Anterior cingulate cortex (tissue), 58 donors: ENCODE measurements at regions not wholly inside any gene's neighbourhood (a gene's known extent, or its start where the extent isn't known, plus 50 kb on each side); places are given as distances from the start of the nearest gene placed in this dataset.
A peak's percentile ranks its signal among the peaks of the same experiment; 100 is the strongest.
"Not testable (repeated sequence)": the region's sequence is repeated elsewhere in the genome, so short reads cannot be mapped to it uniquely, and the experiment has no call there.

ENCODE experiments used
- DNase-seq, 58 donors: peaks; one replicate each; lab custom pipeline; 2025; lab: John Stamatoyannopoulos, UW

DNA sequence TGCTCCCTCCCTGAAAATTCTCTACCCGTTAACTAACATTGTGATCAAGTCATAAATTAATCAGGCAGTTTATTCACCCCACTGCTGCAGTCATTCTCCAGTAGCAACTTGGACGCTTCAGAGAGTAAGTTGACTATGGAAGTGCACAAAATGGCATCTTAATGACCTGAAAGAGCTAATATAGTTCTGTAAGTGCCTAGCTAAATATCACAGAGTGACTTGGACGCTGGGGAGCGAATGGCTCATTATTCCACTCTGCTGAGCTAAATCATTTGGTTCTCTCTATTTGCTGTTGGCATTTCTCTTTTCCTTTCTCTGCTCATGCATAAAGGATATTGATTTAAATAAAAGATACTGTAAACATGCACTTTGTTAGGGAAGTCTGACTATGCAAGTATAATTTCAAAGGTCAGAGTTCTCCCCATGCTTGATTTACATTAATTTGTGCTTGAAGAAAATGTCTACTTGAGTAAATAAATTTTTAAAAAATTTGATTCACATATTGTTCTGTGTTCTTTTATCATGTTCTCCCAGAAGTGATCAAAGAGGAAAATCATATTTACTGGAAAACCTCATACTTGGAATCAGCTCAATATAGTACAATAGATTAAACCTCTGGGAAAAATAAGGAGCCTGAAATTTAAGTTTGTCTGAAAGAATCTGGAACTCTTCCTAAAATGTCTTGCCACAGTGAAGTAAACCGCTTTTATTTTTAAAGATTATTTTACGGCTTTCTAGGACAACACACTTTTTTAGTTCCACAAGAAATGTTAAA, 169.5 kb upstream of the HAPLN1 start:
- DNase-seq, result no peak

DNA sequence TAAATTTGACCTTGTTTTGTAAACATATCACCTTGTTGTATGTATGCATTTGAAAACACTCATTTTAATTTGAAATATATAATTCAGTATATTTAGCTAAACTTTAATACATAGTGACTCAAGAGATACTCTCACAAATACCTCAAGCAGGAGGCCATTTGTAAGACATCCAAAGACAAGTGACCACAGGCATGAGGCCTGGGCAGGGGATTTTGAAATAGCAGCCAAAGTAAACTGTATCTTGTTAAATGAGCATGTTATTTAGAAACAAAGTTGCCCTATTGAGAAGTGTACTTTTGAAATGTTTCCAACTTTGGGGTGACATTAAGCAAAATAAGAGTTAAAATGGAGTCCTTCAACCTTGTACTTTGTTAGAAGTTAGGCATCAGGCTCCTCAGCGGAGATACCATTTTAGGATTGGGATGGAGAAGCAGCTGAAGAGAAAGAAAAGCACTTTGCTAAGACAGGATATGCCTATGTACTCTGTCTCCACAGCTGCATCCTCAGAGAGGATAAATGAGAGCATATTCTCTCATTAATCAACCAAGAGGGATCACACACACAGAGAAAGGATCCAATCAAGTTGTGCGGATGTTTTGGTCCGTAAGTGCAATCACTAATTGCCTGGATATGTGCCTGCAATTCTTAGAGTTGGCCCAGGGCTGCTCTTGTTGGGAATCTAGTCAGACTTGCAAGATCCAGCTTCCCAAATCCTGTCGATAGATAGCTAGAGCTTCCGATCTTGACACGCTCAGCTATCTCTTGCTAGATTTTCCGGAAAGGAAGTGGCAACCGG, 157.5 kb upstream of the HAPLN1 start:
- peak in 3 of 58 donors; percentile 1 to 23 (median 8) for DNase-seq

DNA sequence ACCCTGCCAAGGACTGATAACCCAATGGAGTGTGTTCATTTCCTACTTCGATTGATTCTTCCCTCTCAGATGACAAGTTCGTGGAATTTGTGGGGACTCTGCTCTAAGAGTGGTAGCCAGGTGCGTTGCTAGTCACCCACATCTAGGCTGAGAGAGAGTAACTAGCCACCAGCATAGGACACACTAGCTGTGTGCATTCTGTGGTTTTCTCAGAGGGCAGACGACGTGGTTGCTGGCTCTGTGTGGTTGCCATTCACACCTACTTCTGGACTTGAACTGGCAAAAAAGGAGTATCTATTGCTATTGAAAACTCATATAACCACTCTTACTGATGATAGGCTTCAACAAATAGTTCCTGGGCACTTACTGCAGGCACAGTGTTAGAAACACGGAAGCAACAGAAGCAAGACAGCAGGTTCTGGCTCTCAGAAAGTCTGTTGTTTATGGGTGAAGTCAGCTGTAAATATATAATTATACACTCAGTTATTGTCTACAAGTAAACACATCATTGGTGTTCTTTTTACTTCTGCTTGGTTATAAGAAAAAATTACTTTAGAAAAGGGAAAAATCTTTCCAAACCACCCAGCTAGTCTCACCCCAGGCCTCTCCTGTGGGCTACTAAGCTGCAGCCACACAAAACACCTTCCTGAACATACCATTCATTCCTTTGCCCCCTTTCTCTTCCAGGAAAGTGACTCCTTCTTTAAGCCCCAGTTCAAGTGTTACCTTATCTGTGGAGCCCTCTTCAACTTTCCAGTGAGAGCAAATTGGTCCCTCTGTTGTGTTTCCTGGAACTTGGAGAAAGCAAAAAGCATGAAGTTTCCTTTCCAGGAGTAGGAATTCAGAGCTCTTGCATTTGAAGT, 151.1 kb upstream of the HAPLN1 start:
- DNase-seq, result no peak

DNA sequence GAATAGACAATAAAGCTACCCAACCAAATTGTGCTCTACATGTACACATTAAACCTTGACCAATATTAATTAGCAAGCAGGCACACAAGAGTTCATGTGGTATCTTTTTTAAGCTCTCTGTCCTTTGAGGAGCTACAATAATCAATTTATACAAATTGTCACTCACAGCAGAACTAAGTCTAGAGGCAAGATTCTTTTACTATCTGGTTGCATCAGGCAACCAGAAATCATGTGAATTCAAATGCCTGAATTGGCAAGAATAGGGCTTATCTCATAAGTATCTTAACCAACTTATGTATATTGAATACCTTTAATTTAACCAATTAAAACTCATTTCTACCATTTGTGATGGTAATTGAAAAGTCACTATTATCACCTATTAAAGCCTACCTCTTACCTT, 145.5 kb upstream of the HAPLN1 start:
- DNase-seq, result no peak

DNA sequence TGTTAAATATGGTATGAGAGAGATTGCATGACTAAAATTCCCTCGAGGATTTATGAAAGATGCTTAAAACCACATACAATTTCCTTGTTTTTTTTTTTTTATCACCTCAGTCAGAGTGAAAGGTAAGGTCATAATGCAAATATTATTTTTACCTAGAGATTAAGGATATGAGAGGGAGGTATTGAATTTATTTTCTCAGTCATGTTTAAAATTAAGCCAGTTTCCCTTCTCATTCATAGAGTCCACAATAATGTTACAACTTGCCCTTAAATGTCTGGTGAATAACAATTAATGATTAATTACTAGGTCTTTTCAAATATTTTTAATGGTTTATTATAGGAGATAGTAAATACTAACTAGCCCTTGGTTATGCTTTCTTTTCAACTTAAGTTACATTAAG, 144.9 kb upstream of the HAPLN1 start:
- DNase-seq, result no peak

DNA sequence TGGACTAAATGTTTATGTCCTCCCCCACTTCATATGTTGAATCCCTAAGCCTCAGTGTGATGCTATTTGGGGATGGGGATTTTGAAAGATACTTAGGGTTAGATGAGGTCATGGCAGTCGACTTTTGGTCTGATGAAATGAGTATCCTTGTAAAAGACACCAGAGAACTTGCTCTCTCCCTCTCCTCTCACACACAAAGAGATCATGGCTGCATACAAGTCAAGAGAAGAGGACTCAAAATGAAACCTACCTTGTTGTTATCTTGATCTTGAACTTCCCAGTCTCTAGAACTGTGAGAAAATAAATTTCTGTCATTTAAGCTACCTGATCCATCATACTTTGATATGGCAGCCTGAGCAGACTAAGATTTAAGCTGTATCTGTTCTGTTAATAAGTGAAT, 144.0 kb upstream of the HAPLN1 start:
- no peak for DNase-seq

DNA sequence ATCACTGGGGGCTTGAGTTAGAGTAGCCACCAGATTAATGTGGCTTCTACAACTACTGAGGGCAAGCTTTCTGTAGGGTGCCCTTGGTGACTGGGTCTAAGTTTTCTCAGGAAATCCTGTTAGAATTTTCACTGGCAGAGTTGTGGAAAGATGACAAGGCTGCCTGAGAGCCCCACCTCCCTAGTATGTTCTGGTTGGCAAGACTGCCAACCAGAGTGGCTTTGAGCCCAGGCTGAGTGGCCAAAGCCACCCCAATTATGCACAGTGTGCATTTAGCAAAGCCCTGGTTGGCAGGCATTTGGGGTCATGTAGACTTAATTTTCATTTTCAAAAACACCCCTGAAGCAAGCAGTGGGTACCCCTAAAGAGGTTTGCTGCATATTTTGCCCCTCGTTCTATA, 136.7 kb upstream of the HAPLN1 start:
- peak in 14 of 58 donors; percentile 1 to 39 (median 8) for DNase-seq

DNA sequence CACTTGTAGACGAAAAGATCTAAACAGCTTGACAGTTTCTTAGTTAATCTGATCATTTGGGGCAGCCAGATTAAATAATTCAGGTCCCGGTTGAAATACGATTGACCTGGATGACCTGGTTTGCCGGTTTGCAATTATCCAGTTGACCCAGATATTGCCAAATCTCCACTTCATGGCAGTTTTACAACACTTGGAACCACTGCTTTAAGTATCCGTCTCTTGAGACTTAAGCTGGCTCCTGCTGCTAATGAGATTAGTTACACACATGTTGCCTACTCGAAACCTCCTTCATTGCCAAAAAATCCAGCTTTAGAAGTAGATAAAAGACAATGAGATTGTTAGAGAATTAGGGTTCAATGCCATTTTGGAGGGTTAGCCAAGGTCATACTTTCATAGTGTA, 136.2 kb upstream of the HAPLN1 start:
- no peak for DNase-seq

DNA sequence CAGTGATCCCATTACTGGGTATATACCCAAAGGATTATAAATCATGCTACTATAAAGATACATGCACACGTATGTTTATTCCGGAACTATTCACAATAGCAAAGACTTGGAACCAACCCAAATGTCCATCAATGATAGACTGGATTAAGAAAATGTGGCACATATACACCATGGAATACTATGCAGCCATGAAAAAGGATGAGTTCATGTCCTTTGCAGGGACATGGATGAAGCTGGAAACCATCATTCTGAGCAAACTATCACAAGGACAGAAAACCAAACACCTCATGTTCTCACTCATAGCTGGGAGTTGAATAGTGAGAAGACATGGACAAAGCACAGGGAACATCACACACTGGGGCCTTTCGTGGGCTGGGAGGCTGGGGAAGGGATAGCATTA, 129.8 kb upstream of the HAPLN1 start:
- DNase-seq, result not testable (repeated sequence)

DNA sequence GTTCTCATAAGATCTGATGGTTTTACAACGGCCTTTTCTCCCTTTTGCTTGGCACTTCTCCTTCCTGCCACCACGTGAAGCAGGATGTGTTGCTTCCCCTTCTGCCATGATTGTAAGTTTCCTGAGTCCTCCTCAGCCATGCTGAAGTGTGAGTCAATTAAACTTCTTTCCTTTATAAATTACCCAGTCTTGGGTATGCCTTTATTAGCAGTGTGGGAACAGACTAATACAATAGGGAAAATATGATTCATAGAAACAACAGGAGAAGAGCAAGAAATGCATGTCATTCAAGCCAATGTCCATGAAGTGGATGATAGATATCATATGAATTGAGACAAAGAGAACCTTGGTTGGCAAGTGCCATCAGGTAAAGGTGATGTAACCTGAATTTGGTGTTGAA, 128.3 kb upstream of the HAPLN1 start:
- no peak for DNase-seq

DNA sequence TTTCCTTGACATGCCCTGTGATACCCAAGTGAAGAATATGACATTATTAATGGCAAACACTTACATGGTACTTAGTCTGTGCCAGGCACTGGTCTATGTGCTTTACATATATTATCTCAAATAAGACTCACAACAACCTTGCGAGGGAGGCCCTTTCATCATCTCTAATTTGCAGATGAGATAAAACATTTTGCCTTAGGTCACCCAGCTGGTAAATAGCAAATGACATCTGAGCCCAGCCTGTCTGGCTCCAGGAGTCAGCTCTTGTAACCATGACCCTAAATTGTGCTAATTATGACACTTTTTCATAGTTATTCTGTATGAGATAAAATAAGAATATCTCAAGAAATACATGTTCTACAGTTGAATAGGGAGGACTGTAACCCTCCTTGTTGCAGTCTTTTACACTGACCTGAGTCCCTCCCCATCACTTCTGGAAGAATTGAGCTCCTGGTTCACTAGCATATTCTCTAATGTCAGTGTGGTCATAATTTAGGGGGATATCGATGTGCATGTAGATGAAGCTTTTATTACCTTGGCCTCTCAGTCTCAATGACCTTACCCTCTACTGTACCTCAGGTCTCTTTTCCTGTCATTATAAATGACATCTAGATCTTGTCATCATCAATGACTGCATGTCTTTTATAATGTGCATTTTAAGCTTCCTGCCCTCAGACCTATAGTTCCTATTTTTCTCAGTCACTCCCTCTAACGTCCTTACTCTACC, 126.1 kb upstream of the HAPLN1 start:
- no peak for DNase-seq

DNA sequence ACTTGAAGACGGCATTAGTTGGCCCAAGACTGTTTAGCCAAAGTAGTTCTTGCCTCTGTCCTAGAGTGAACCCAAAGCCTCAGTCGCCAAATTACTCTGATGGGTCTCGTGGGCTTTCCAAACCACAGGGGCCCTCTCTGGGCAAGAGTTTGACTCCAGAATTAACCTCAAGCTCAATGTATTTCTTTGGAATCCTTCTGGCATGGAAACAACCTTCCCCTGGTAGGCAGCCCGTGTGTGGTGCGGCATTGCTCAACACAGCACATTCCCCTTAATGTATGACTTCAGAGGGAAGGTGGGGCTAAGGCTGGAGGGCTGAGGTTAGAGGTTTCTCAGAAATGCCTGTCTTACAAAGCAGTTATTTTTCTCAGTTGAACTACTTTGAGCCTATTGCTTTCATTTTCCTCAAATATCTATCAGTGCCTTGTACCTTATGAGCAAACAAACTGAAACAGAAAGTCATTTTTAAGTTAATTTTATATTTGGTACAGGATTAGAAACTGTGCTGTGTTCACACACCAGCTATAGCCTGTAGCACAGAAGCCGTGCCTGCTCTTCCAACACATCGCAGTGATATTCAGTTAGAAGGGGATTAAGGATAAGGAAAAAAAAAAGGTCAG, 123.9 kb upstream of the HAPLN1 start:
- no peak for DNase-seq

DNA sequence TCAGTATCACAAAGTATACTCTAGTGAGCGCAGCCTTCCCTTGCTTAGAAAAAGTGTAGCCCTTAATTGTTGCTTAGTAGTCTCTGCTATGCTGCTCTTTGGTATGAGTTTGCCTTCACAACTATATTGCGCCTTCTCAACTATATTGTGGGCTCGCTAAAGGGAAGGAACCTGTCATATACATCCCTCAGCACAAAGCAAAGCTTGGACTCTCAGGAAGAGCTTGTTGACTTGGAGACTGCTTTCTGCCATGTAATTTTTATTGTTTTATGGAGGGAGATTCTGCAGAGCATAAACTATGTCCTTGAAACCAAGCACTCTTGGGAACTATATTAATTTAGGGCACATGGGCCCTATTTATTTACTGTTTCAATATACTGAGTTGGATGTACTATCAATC, 119.1 kb upstream of the HAPLN1 start:
- DNase-seq, result no peak

DNA sequence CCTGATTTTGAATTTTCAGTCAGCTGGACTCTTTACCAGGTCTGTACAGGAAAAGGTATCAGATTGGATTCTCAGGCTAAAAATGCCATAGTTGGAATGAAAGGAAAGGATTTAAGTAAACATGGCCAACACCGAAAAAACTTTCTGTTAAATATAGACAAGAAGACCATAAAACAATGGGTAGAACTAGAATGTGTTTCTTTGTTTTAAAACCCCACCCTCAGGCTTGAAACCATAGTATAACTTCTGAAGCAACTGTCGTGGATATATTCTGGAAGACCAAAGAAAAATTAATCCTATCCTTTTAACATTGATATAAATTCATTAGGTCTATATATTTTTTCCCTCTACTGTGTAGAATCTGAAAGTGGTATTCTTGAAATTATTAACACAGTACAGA, 118.6 kb upstream of the HAPLN1 start:
- no peak for DNase-seq

DNA sequence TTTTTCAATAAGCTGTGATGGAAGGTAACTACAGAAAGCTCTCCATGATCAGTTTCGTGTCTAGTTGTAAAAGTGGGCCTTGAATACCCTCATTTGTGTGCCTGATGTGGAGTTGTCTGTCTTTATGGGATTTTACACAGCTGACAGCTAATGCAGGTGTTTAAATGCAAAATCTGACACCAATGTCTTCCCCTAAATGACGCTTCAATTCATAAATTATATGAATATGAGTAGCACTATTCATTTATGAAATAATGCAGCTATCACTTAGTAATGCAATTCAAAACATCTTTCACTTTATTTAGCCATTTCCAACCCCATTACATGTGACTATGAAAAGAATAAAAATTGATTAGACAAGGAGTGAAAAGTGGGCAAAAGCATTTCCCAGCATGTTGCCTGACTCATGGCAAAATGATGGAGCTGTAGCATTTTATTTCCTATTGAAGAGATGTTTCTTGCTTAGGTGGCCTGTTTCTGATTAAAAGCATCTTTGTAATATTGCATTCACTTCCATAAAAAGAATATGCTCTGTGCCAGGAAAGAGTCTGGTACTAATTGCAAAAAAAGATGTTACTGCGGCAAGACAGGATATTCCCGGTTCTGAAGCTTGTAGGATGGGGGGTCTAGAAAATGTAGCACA, 116.7 kb upstream of the HAPLN1 start:
- no peak for DNase-seq

DNA sequence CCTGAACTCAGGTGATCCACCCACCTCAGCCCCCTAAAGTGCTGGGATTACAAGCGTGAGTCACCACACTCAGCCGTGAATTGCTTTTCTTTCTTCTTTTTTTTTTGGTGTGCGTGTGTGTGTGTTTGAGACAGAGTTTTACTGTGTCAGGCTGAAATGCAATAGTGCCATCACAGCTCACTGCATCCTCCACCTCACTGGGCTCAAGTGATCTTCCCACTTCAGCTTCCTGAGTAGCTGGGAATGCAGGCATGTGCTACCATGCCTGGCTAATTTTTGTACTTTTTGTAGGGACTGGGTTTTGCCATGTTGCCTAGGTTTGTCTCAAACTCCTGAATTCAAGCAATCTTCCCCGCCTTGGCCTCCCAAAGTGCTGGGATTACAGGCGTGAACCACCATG, 113.7 kb upstream of the HAPLN1 start:
- DNase-seq, result no peak

DNA sequence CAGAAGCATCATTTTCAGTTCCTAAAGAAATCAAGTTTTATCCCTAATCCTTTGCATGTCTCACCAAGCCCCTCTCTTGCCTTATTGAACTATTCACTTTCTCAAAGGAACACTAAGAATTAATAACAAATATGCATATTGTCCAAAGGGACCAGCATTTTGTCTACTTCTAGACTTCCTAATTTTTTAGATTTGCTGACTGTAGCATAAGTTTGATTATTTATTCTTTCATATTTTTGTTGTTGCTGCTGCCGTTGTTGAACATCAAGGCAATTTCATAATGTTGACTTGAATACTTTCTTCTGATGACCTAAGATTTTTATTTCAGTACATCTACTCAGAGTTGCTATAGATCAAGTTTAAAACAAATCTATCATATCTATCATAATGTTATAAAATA, 111.2 kb upstream of the HAPLN1 start:
- no peak for DNase-seq

DNA sequence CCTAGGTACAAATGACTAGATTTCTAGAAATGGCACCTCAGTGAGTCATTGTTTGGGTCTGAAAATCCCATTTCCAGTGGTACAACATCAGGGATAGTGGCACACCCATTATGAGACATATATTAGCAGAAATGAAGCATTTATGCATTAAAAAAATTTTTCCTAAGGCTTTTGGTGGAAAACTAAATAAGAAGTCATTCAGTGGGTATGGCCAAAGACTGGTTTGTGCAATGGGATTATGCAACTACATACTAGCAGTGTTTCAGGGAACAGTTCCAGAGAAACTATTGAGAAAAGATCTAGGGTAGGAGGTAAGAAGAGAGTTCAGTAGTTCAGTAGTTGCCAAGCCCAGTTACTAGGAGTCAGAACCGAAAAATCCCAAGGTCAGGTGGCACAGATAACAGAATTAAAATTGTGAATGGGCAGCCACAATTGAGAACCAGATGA, 106.5 kb upstream of the HAPLN1 start:
- no peak for DNase-seq

DNA sequence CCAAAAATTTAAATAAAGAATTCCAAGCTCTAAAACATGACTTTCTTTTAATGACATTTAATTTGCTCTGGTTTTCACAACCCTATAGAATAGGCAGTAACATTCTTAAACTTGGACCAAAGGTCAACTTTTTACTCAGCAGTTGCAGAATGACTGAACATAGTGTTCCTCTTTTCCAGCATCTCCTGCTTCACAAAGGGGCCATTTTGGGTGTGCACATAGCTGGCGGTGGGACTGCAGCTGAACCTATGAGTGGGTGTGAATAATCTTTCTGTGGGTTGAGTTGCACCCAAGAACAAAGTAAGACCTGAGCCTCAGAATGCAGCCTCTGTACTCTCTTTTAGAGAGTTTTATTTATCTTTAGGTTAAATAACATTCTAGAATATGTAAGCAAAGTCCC, 96.9 kb upstream of the HAPLN1 start:
- no peak for DNase-seq
